NCI-H460 (cell line): ENCODE measurements at regions not wholly inside any gene's neighbourhood (a gene's known extent, or its start where the extent isn't known, plus 50 kb on each side); places are given as distances from the start of the nearest gene placed in this dataset.

Experiments used
- DNase-seq: peaks from one replicate; pipeline ENCODE4 v3.0.0-alpha.2; 2016; ENCODE audit warnings: low read depth; ENCODE audit errors: extremely low read depth

- no peak for DNase-seq
Measured at GRCh38 chr14:62002642-62003041, 240.4 kb downstream of the SNAPC1 start.

GRCh38 chr14:62003701-62004100, 241.5 kb downstream of the SNAPC1 start:
- no peak for DNase-seq

GRCh38 chr14:62006116-62006731, 244.0 kb downstream of the SNAPC1 start:
- no peak for DNase-seq

GRCh38 chr14:62015243-62015642, 253.0 kb downstream of the SNAPC1 start:
- no peak for DNase-seq

GRCh38 chr14:62015945-62016344, 253.7 kb downstream of the SNAPC1 start:
- DNase-seq = no peak

- no peak for DNase-seq
Measured at GRCh38 chr14:62017651-62018230, 255.5 kb downstream of the SNAPC1 start.

GRCh38 chr14:62018606-62019005, 256.4 kb downstream of the SNAPC1 start:
- DNase-seq = no peak

GRCh38 chr14:62027958-62028357, 265.7 kb downstream of the SNAPC1 start:
- DNase-seq = no peak

- DNase-seq = no peak
Measured at GRCh38 chr14:62029569-62029924, 267.3 kb downstream of the SNAPC1 start.

- DNase-seq = no peak
Measured at GRCh38 chr14:62030387-62030786, 268.2 kb downstream of the SNAPC1 start.

- no peak for DNase-seq
Measured at GRCh38 chr14:62031504-62031903, 269.3 kb downstream of the SNAPC1 start.

GRCh38 chr14:62053188-62053587, 291.0 kb downstream of the SNAPC1 start:
- DNase-seq = no peak

GRCh38 chr14:62056789-62057188, 294.6 kb downstream of the SNAPC1 start:
- no peak for DNase-seq

- DNase-seq = no peak
Measured at GRCh38 chr14:62062645-62063044, 300.4 kb downstream of the SNAPC1 start.

GRCh38 chr14:62064751-62065323, 302.6 kb downstream of the SNAPC1 start:
- no peak for DNase-seq

GRCh38 chr14:62066304-62066703, 304.1 kb downstream of the SNAPC1 start:
- DNase-seq = no peak

- DNase-seq = no peak
Measured at GRCh38 chr14:62071039-62071438, 308.8 kb downstream of the SNAPC1 start.

GRCh38 chr14:62076368-62076767, 314.1 kb downstream of the SNAPC1 start:
- DNase-seq = no peak

- no peak for DNase-seq
Measured at GRCh38 chr14:62076825-62077605, 314.8 kb downstream of the SNAPC1 start.

GRCh38 chr14:62077676-62078261, 315.5 kb downstream of the SNAPC1 start:
- DNase-seq = no peak

GRCh38 chr14:62079038-62079437, 316.8 kb downstream of the SNAPC1 start:
- DNase-seq = no peak
